NCI-H774 (cell line): ENCODE measurements at regions not wholly inside any gene's neighbourhood (a gene's known extent, or its start where the extent isn't known, plus 50 kb on each side); places are given as distances from the start of the nearest gene placed in this dataset.

Source experiments
- DNase-seq: peaks from one replicate; lab custom pipeline; 2025; lab: John Stamatoyannopoulos, UW

- no peak for DNase-seq
Observed at GRCh38 chr18:56083523-56084287, 495.7 kb upstream of the TCF4 start.

DNA sequence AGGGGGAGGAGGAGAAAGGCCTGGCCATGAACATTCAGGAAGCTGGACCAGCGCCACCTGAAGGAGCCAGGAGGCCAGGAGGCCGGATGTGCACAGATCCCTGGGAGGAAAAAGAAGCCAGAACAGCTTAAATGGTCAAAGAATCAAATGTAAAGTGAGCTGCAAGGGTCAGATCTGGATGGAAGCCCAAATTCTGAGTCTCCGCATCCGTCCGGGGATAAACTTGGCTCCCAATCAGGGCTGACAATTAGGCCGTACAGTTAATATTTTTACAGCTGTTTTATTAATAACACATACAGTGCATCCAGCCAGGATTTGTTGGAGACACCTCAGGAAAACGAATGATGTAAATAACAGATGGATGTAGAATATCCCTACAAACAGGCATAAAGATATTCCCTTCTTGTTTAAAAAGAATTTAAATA is 495.1 kb upstream of the TCF4 start:
- no peak for DNase-seq

DNA sequence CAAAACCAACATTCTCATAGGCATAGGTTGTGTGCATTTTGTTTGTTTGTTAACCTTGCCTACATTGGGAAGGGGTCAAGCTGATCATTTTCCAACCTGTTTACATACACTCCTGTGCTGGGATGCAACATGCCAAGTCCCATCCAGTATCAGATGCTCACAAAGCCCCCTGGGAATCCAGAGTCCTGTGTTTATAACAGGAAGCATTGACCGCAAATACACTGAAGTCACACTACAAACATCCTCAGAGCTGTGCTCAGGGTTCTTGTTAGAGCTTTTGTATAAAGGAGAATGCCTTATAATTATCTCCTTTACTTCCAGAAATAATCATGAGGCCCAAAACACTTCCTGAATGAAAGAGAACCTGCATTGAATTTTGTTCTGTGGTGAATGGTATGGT is 488.7 kb upstream of the TCF4 start:
- no peak for DNase-seq

- no peak for DNase-seq
Observed at GRCh38 chr18:56068701-56069100, 480.7 kb upstream of the TCF4 start.

DNA sequence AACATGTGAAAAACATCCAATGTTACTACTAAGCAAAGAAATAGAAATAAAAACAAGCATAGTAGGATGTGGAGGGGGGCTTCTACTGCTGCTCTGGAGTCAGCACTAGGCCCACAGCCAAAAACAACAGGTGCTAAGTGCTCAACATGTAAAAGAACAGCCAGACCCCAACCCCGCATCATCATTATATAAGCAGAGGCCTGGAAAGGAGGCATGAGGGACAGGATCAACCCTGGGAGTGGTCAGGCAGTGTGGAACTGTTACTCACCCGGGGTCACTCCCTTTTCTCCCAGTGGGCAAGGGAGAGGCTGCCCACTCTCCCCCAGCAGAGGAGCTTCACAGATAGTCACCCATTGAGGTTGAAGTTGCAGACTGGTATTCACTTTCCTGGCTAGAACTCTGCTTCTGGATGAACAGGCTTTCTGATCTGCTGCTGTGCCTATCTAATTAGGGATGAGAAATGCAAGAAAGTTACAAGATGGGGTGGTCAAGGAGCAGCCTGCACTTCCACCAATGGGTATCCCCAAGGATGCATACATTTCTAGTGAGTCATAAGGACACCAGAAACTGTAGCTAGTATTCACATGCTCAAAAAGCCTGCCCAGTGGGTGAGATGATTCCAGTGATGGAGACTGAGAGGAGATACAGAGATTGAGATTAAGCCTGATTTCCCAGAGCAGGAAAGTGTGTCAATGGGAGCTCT is 480.1 kb upstream of the TCF4 start:
- DNase-seq = no peak

DNA sequence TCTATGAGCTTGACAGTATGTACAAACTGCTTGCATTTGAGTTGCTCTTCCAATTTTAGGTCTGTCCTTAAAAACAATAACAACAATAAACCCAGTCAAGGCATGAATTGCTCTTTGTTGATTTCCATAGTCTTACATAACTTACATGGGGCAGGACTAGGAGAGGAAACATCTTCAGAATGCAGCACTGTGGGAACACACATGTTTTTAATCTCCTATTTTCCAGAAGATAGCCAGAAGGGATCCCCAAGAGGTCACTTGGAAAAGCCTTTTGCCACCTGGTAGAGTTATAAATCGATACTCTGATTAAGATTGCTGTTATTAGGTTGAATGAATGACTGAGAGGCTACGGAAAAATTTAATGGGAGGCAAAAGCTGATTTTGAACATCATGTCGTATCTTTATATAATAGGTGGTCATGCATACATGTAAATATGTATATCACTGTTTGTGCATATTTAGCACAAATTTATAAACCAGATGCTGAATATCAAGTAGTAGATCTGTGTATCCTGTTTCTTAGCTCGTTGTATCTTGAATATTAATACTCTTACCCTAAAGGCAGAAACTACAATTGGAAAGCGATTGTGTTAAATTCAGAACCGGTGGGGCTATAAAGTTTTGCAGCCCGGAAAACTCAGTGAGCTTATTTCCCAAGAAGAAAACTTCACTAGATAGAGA is 479.4 kb upstream of the TCF4 start:
- no peak for DNase-seq

DNA sequence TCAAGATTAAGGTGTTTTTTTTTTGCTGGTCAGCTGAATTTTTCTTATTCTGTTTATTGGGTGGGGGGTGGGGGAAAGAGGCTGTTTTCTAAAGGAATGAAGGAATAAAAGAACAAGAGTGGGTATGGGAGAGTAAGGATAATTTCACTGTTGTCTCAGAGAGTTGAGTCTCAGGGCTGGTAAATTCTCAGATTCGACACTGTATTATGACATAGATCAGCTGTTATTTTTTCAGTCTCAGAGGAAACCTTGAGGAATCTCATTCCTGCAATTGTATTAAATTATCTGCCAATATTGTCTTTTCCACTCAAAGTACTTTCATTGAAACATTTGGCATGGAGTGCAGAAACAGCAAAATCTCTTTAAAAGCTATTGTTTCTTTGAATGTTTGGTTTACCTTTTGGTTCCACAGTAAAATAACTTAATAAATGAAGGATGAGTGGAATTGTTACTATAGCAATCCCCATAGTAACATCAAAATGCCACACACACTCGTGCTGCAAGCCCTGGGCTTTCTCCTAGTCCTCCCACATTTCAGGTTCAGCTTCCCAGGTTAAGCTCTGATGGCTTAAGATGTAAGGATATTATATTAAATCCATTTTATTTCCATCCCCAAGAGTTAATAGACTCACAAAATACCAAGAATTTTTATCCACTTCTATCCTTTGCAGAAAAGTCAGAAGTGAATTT is 478.7 kb upstream of the TCF4 start:
- DNase-seq = no peak

GRCh38 chr18:56065086-56065485 is 477.1 kb upstream of the TCF4 start:
- DNase-seq = no peak

- no peak for DNase-seq
Observed at GRCh38 chr18:56062931-56063330, 474.9 kb upstream of the TCF4 start.

GRCh38 chr18:56060967-56061541 is 473.1 kb upstream of the TCF4 start:
- DNase-seq = no peak

GRCh38 chr18:56052202-56052601 is 464.2 kb upstream of the TCF4 start:
- no peak for DNase-seq

DNA sequence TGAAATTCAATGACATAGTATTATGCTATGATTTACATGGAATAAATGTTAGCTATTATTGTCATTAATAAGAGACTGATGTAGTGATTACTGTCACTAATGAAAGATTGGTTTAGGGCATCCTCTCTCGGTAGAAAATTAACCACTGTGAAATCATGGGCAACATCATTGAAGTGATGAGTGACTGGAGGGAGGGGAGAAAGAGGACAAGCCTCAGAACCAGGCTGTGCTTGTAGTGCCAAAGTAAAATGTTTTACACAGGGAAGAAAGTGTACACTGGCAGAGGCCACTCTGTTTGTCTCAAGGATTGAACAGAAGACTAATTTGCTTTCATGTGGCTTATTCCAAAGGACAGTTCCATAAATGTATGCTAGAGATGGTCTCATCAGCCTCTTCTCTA is 456.2 kb upstream of the TCF4 start:
- DNase-seq = no peak

- DNase-seq = no peak
Observed at GRCh38 chr18:56043641-56044061, 455.7 kb upstream of the TCF4 start.

GRCh38 chr18:56042915-56043536 is 455.0 kb upstream of the TCF4 start:
- no peak for DNase-seq

GRCh38 chr18:56038171-56039030 is 450.4 kb upstream of the TCF4 start:
- no peak for DNase-seq

DNA sequence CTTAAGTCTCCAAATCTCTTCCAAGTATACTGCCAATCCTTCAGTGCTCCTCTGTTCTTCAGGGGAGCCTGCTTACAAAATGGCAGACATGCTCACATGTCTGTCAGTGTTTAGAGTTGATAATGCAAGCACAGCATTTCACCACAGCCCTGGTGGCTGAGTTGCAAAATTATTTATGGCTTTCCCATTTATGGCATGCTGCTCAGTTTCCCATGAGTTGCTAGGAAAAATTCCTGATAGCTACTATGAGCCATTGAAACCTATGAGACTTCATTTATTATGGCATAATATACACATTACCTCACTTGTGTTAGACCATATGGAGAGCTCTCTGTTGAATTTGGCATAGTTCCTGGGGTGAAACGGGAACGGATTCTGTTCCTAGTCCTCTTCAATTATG is 448.7 kb upstream of the TCF4 start:
- DNase-seq = no peak

GRCh38 chr18:56035546-56035945 is 447.6 kb upstream of the TCF4 start:
- no peak for DNase-seq

DNA sequence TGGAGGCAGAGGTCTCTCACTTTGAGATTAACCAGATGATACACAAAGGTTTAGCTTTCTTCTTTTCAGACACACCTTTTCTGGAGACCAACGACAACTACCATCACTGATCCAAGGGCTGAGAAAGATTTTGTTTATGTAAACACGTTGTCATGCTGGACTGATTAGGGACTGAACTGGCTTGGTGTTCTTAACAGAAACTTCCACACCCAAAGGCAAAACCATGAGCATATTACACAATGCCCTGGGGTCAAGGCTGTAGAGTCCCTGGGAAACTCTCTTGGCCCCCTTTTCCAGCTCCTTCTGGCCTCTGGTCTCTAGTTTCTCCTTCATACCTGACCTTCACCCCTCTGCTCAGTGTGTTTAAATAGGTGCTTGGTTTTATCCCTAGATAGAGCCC is 447.0 kb upstream of the TCF4 start:
- DNase-seq = no peak

GRCh38 chr18:56030060-56030459 is 442.1 kb upstream of the TCF4 start:
- no peak for DNase-seq

DNA sequence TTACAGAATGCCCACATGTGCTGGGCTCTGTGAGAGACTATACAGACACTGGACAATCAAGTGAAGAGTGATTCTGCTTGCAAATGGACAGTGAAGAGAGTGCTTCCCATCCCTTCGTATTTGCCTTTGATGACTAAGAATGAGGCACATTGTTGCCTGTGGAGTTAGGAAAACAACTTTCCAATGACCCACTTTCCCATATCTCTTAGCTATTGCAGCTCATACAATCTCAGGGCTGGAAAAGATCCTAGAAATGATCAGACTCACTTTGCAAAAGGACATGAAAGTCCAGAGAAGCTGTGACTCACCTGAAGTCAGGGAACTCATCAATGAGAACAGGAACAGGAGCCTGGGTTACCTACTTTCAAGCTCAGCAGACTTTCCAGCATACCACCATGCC is 440.5 kb upstream of the TCF4 start:
- no peak for DNase-seq

GRCh38 chr18:56026509-56026908 is 438.5 kb upstream of the TCF4 start:
- DNase-seq = no peak
